ENCODE measurements at regions not wholly inside any gene's neighbourhood (a gene's known extent, or its start where the extent isn't known, plus 50 kb on each side); places are given as distances from the start of the nearest gene placed in this dataset.

GRCh38 chr2:30366199-30366691 lies 80.8 kb upstream of the LCLAT1 start:
- H3K36me3 Mint-ChIP-seq (ENCODE audit: insufficient read depth): no peaks in the 10 kb centered on the region
- H3K27me3 Mint-ChIP-seq: no peaks in the 10 kb centered on the region
- ATAC-seq (replicated peaks): peak; percentile 27

GRCh38 chr2:30367232-30368070 lies 79.6 kb upstream of the LCLAT1 start:
- no peaks in the 10 kb centered on the region for H3K9me3 Mint-ChIP-seq
- no peak overlapping the region for H3K4me3 Mint-ChIP-seq
- H3K4me1 Mint-ChIP-seq (ENCODE audit: low read depth in 2 of 2): peaks cover 7 to 8% of the 10 kb centered on the region in 2 donors
- no peaks in the 10 kb centered on the region for H3K36me3 Mint-ChIP-seq (ENCODE audit: insufficient read depth)
- DNase-seq (no peak), ATAC-seq (replicated peaks) (no peak)
- H3K27ac Mint-ChIP-seq: no peak overlapping the region
- H3K27me3 Mint-ChIP-seq: no peaks in the 10 kb centered on the region

More at GRCh38 chr2:30366199-30366691, 80.8 kb upstream of the LCLAT1 start:
- no peak for DNase-seq
- Mint-ChIP-seq H3K4me3 (no peak overlapping the region), H3K9me3 (no peaks in the 10 kb centered on the region), H3K4me1 (ENCODE audit: low read depth in 2 of 2) (peaks cover 16 to 17% of the 10 kb centered on the region in 2 donors), H3K27ac (peak overlapping the region; percentile 52 to 67)

GRCh38 chr2:30368258-30368657 lies 78.8 kb upstream of the LCLAT1 start:
- Mint-ChIP-seq H3K9me3 (no peaks in the 10 kb centered on the region), H3K27me3 (no peaks in the 10 kb centered on the region), H3K27ac (no peak overlapping the region), H3K36me3 (ENCODE audit: insufficient read depth) (no peaks in the 10 kb centered on the region), H3K4me3 (no peak overlapping the region), H3K4me1 (ENCODE audit: low read depth in 2 of 2) (peaks cover 4 to 6% of the 10 kb centered on the region in 2 donors)
- ATAC-seq (replicated peaks) (no peak), DNase-seq (no peak)

GRCh38 chr2:30371028-30371689 lies 75.9 kb upstream of the LCLAT1 start:
- no peak for DNase-seq
- no peak for ATAC-seq (replicated peaks)
- Mint-ChIP-seq H3K9me3 (no peaks in the 10 kb centered on the region), H3K27ac (peak overlapping the region in 1 of 2 donors; percentile 33), H3K4me3 (no peak overlapping the region), H3K27me3 (no peaks in the 10 kb centered on the region), H3K36me3 (ENCODE audit: insufficient read depth) (no peaks in the 10 kb centered on the region), H3K4me1 (ENCODE audit: low read depth in 2 of 2) (peaks cover 0 to 6% of the 10 kb centered on the region in 2 donors)

GRCh38 chr2:30371772-30372373 lies 75.2 kb upstream of the LCLAT1 start:
- Mint-ChIP-seq H3K9me3 (no peaks in the 10 kb centered on the region), H3K27me3 (no peaks in the 10 kb centered on the region), H3K4me1 (ENCODE audit: low read depth in 2 of 2) (peaks cover 0 to 2% of the 10 kb centered on the region in 2 donors), H3K27ac (peak overlapping the region in 1 of 2 donors; percentile 2), H3K36me3 (ENCODE audit: insufficient read depth) (no peaks in the 10 kb centered on the region), H3K4me3 (no peak overlapping the region)
- DNase-seq (no peak), ATAC-seq (replicated peaks) (no peak)

GRCh38 chr2:30372826-30373225 lies 74.2 kb upstream of the LCLAT1 start:
- no peak for DNase-seq
- no peak overlapping the region for H3K27ac Mint-ChIP-seq
- H3K9me3 Mint-ChIP-seq: no peaks in the 10 kb centered on the region
- H3K4me3 Mint-ChIP-seq: no peak overlapping the region
- no peak for ATAC-seq (replicated peaks)
- no peaks in the 10 kb centered on the region for H3K36me3 Mint-ChIP-seq (ENCODE audit: insufficient read depth)
- no peaks in the 10 kb centered on the region for H3K27me3 Mint-ChIP-seq
- H3K4me1 Mint-ChIP-seq (ENCODE audit: low read depth in 2 of 2): peaks cover 0 to 2% of the 10 kb centered on the region in 2 donors

- ATAC-seq (replicated peaks): no peak
- Mint-ChIP-seq H3K4me3 (no peak overlapping the region), H3K27me3 (no peaks in the 10 kb centered on the region), H3K27ac (no peak overlapping the region), H3K36me3 (ENCODE audit: insufficient read depth) (no peaks in the 10 kb centered on the region), H3K9me3 (no peaks in the 10 kb centered on the region), H3K4me1 (ENCODE audit: low read depth in 2 of 2) (peaks cover 0 to 2% of the 10 kb centered on the region in 2 donors)
- DNase-seq: no peak
Observed at GRCh38 chr2:30373881-30374302, 73.2 kb upstream of the LCLAT1 start.

- peaks cover 0 to 2% of the 10 kb centered on the region in 2 donors for H3K4me1 Mint-ChIP-seq (ENCODE audit: low read depth in 2 of 2)
- no peak for ATAC-seq (replicated peaks)
Observed at GRCh38 chr2:30374380-30374779, 72.7 kb upstream of the LCLAT1 start.

GRCh38 chr2:30375915-30376314 lies 71.1 kb upstream of the LCLAT1 start:
- no peak overlapping the region for H3K4me3 Mint-ChIP-seq
- no peak for ATAC-seq (replicated peaks)

More at GRCh38 chr2:30374380-30374779, 72.7 kb upstream of the LCLAT1 start:
- no peaks in the 10 kb centered on the region for H3K27me3 Mint-ChIP-seq
- H3K4me3 Mint-ChIP-seq: no peak overlapping the region
- no peak overlapping the region for H3K27ac Mint-ChIP-seq
- H3K36me3 Mint-ChIP-seq (ENCODE audit: insufficient read depth): no peaks in the 10 kb centered on the region
- no peak for DNase-seq
- H3K9me3 Mint-ChIP-seq: no peaks in the 10 kb centered on the region

GRCh38 chr2:30379481-30379880 lies 67.6 kb upstream of the LCLAT1 start:
- DNase-seq: no peak
- Mint-ChIP-seq H3K4me3 (no peak overlapping the region), H3K27me3 (peaks cover 25 to 28% of the 10 kb centered on the region in 2 donors), H3K4me1 (ENCODE audit: low read depth in 2 of 2) (peaks cover 0 to 3% of the 10 kb centered on the region in 2 donors), H3K27ac (no peak overlapping the region), H3K36me3 (ENCODE audit: insufficient read depth) (no peaks in the 10 kb centered on the region), H3K9me3 (peaks cover 0 to 5% of the 10 kb centered on the region in 2 donors)
- no peak for ATAC-seq (replicated peaks)

More at GRCh38 chr2:30375915-30376314, 71.1 kb upstream of the LCLAT1 start:
- H3K27ac Mint-ChIP-seq: peak overlapping the region in 1 of 2 donors; percentile 11
- no peak for DNase-seq
- peaks cover 0 to 5% of the 10 kb centered on the region in 2 donors for H3K9me3 Mint-ChIP-seq
- peaks cover 2 to 3% of the 10 kb centered on the region in 2 donors for H3K4me1 Mint-ChIP-seq (ENCODE audit: low read depth in 2 of 2)
- H3K27me3 Mint-ChIP-seq: peaks cover 0 to 4% of the 10 kb centered on the region in 2 donors
- no peaks in the 10 kb centered on the region for H3K36me3 Mint-ChIP-seq (ENCODE audit: insufficient read depth)

- Mint-ChIP-seq H3K27me3 (peaks cover 39% of the 10 kb centered on the region in 2 donors), H3K36me3 (ENCODE audit: insufficient read depth) (no peaks in the 10 kb centered on the region), H3K4me1 (ENCODE audit: low read depth in 2 of 2) (peaks cover 0 to 3% of the 10 kb centered on the region in 2 donors), H3K27ac (no peak overlapping the region), H3K9me3 (peaks cover 0 to 5% of the 10 kb centered on the region in 2 donors), H3K4me3 (no peak overlapping the region)
- ATAC-seq (replicated peaks) (no peak), DNase-seq (no peak)
Observed at GRCh38 chr2:30380824-30381223, 66.2 kb upstream of the LCLAT1 start.

GRCh38 chr2:30382162-30382783 lies 64.8 kb upstream of the LCLAT1 start:
- peaks cover 0 to 3% of the 10 kb centered on the region in 2 donors for H3K4me1 Mint-ChIP-seq (ENCODE audit: low read depth in 2 of 2)
- no peak overlapping the region for H3K4me3 Mint-ChIP-seq

GRCh38 chr2:30382995-30383394 lies 64.1 kb upstream of the LCLAT1 start:
- peaks cover 0 to 3% of the 10 kb centered on the region in 2 donors for H3K4me1 Mint-ChIP-seq (ENCODE audit: low read depth in 2 of 2)
- DNase-seq (no peak), ATAC-seq (replicated peaks) (no peak)
- no peak overlapping the region for H3K4me3 Mint-ChIP-seq
- no peak overlapping the region for H3K27ac Mint-ChIP-seq
- H3K27me3 Mint-ChIP-seq: peaks cover 39 to 40% of the 10 kb centered on the region in 2 donors
- H3K36me3 Mint-ChIP-seq (ENCODE audit: insufficient read depth): no peaks in the 10 kb centered on the region
- H3K9me3 Mint-ChIP-seq: peaks cover 0 to 5% of the 10 kb centered on the region in 2 donors

More at GRCh38 chr2:30382162-30382783, 64.8 kb upstream of the LCLAT1 start:
- no peak for DNase-seq
- peaks cover 39 to 40% of the 10 kb centered on the region in 2 donors for H3K27me3 Mint-ChIP-seq
- H3K27ac Mint-ChIP-seq: no peak overlapping the region
- H3K9me3 Mint-ChIP-seq: peaks cover 0 to 5% of the 10 kb centered on the region in 2 donors
- ATAC-seq (replicated peaks): no peak
- H3K36me3 Mint-ChIP-seq (ENCODE audit: insufficient read depth): no peaks in the 10 kb centered on the region

Data from effector memory CD8-positive, alpha-beta T cell (primary cell).